ENCODE measurements at regions not wholly inside any gene's neighbourhood (a gene's known extent, or its start where the extent isn't known, plus 50 kb on each side); places are given as distances from the start of the nearest gene placed in this dataset.
"Not testable (repeated sequence)": the region's sequence is repeated elsewhere in the genome, so short reads cannot be mapped to it uniquely, and the experiment has no call there.

DNA sequence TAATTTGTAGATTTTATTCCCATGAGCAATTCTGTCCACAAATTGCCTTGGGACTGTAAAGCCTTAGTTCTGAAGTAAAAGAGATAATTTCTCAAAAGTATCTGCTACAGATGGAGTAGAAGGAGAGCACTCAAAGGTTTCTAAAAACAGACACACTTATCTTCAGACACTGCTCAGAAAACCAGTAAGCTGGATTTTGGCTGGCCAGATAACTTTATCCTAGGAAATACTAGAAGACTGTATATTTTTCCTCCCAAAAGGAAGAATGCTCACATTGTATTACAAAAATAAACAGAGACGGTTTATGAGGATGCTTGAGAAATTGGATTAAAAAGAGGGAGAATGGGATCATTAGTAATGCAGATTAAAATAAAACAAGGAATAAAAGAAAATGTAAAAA is 178.0 kb upstream of the IGFBP3 start:
- TF ChIP-seq, protein P1, sequence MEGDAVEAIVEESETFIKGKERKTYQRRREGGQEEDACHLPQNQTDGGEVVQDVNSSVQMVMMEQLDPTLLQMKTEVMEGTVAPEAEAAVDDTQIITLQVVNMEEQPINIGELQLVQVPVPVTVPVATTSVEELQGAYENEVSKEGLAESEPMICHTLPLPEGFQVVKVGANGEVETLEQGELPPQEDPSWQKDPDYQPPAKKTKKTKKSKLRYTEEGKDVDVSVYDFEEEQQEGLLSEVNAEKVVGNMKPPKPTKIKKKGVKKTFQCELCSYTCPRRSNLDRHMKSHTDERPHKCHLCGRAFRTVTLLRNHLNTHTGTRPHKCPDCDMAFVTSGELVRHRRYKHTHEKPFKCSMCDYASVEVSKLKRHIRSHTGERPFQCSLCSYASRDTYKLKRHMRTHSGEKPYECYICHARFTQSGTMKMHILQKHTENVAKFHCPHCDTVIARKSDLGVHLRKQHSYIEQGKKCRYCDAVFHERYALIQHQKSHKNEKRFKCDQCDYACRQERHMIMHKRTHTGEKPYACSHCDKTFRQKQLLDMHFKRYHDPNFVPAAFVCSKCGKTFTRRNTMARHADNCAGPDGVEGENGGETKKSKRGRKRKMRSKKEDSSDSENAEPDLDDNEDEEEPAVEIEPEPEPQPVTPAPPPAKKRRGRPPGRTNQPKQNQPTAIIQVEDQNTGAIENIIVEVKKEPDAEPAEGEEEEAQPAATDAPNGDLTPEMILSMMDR (IDR thresholded peaks at IDR 0.05; ENCODE audit: extremely low read depth, missing control alignments), result no peak
- no peak for DNase-seq (ENCODE audit: low spot score)

DNA sequence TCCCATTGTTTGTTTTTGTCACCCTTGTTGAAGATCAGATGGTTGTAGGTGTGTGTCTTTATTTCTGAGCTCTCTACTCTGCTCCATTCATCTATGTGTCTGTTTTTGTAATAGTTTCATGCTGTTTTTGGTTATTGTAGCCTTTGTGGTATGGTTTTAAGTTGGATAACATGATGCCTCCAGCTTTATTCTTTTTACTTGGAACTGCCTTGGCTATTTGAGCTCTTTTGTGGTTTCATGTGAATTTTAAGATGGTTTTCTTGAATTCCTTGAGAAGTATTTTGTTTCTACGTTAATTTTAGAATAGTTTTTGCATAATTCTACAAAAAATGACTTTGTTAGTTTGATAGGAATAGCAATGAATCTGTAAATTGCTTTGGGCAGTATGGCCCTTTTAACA is 170.0 kb upstream of the IGFBP3 start:
- DNase-seq (ENCODE audit: low spot score), result no peak
- TF ChIP-seq, protein P1 (IDR thresholded peaks at IDR 0.05; ENCODE audit: extremely low read depth, missing control alignments), result no peak

DNA sequence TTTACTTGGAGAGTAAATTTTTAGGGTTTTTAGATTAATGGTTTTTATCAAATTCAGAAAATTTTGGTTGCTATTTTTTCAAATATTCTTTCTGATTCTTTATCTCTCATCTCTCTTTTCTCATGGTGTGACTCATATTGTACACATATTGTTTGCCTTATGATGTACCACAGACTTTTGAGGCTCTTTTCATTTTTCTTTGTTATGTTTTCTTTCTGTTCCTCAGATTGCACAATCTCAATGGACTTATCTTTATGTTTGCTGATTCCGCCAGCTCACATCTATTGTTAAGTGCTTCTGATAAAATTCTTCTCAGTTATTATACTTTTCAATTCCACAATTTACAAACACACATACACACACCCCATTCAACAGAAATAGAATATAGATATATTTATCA is 168.2 kb upstream of the IGFBP3 start:
- no peak for DNase-seq (ENCODE audit: low spot score)
- TF ChIP-seq, protein P1 (IDR thresholded peaks at IDR 0.05; ENCODE audit: extremely low read depth, missing control alignments), result no peak

DNA sequence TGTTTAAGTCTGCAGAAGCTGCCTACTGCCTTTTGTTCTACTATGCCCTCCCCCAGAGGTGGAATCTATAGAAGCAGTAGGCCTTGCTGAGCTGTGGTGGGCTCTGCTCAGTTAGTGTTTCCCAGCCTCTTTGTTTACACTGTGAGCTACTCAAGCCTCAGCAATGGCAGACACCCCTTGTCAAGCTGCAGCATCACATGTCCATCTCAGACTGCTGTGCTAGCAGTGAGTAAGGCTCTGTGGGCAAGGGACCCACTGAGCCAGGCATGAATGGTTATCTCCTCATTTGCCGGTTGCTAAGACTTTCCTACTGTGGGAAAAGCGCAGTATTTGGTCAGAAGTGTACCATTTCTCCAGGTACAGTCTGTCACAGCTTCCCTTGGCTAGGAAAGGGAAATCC is 167.4 kb upstream of the IGFBP3 start:
- not testable (repeated sequence) for DNase-seq (ENCODE audit: low spot score)

DNA sequence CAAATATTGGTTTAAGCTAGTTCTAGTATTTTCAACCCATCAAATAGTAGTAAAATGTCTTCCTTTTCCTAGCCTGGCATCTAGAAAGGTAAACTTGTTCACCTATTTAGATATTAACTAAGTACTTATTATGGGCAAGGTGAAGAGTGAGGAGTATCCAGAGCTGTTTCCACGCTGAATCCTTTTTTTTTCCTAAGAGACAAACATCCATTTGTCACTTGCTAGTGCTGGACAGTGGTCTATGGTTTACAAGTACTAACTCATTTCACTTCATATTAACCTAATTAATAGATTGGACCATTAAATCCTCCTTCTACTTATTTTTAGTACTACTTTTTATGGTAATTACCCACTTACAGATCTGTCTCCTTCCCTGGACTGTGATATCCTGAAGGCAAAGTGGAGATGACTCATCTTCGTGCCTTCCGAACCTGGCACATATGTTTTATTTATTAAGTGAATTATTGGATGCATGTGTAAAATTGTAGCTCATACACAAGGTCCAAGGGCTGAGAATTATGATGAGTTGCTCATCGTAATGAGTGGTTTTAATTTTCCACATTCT is 159.6 kb upstream of the IGFBP3 start:
- TF ChIP-seq, protein P1 (IDR thresholded peaks at IDR 0.05; ENCODE audit: extremely low read depth, missing control alignments), result no peak
- no peak for DNase-seq (ENCODE audit: low spot score)

DNA sequence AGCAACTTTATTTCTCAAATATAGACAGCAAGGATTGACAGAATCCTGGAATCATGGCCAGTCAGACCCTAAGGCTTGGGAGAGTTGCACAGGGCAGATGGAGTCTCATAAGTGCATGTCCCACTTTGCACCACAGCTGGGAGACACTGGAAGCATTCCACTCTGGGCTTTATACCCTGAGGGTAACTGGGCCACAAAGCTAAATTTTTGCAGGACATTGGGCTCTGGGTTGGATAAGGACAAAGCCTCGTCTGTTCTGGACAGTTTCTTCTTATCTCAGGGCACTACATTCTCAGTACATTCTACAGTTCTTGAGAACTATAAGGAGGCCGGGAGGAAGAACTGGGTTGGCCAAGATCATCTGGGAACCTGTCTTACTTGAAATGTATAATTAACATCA is 158.3 kb upstream of the IGFBP3 start:
- no peak for DNase-seq (ENCODE audit: low spot score)
- TF ChIP-seq, protein P1 (IDR thresholded peaks at IDR 0.05; ENCODE audit: extremely low read depth, missing control alignments), result no peak

DNA sequence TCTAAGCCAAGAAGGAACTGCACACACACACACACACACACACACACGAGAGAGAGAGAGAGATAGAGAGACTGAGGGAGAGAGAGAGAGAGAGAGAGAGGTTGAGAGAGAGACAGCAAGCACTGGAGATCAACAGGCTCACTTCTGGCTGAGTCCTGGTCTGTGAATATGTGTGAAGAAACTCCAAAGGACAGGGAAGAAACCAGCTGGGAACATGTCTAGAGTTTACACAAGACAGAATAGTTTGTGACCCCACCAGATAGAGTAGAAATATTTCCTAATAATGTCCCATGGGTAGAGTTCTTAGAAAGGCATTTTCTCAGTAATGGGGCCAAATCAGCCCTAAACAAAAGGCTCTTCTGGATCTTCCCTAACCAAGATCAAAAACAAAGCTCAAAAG is 155.5 kb upstream of the IGFBP3 start:
- TF ChIP-seq, protein P1 (IDR thresholded peaks at IDR 0.05; ENCODE audit: extremely low read depth, missing control alignments), result no peak

DNA sequence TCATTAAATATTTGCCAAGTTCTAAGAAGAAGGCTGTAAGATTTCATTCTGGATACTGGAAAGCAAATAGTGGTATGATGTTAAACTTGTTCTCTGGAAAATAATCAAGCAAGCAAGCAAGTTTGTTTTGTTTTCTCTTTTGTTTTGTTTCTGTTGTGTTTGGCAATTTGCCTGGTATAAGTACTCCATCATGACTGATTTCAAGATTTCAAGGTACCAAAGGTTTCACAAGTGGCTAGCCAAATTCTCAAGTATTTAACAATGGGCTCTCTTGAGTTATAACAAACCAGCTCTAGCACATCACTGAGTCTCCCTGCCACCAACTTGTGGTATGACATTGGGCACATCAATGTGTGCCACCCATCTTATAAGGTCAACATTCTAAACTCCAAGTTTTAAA is 151.7 kb upstream of the IGFBP3 start:
- no peak for DNase-seq (ENCODE audit: low spot score)
- TF ChIP-seq, protein P1 (IDR thresholded peaks at IDR 0.05; ENCODE audit: extremely low read depth, missing control alignments), result no peak

More for the DNA sequence above, 155.5 kb upstream of the IGFBP3 start:
- no peak for DNase-seq (ENCODE audit: low spot score)
